Endothelial cell of umbilical vein (primary cell): ENCODE measurements at regions not wholly inside any gene's neighbourhood (a gene's known extent, or its start where the extent isn't known, plus 50 kb on each side); places are given as distances from the start of the nearest gene placed in this dataset.

Experiments
- BruUV-seq: library from RNA; stranded (reverse); fragments of 400-500 nt; replicated peaks from 2 replicates; lab custom pipeline; 2021; lab: Mats Ljungman, UMichigan
- CTCF ChIA-PET: fragments of 300-600, 350-600 bp; sonication (Branson Sonifier 250); formaldehyde crosslinking; loops from one replicate; lab custom pipeline; 2021; ENCODE audit warnings: antibody characterized with exemption, inconsistent platforms; lab: Charles Lee
- POLR2A ChIA-PET: fragments of 300-600, 350-600 bp; sonication (Branson Sonifier 250); formaldehyde crosslinking; loops from one replicate; lab custom pipeline; 2021; ENCODE audit warnings: antibody characterized with exemption, inconsistent platforms; lab: Charles Lee
- DNase-seq: peaks from one replicate; pipeline ENCODE4 v3.0.0-alpha.2; 2011; ENCODE audit warnings: low read depth, low spot score
- FAIRE-seq: peaks from 2 replicates; lab custom pipeline; 2011; peaks lifted over from hg19 to GRCh38; lab: Jason Lieb, UNC
- H2AFZ ChIP-seq: 2 replicates; pipeline ENCODE4 v1.6.0; 2012; ENCODE audit warnings: low read depth, low read length, control low read depth, inconsistent platforms
- H3K27ac ChIP-seq: 2 replicates; pipeline ENCODE4 v1.5.1; 2011; ENCODE audit warnings: low read depth, mild to moderate bottlenecking, control low read depth, low read length, moderate library complexity; ENCODE audit not compliant: insufficient read depth
- H3K27me3 ChIP-seq, 2 experiments: 2 replicates each; pipeline versions ENCODE4 v1.6.0 to v1.6.1; 2011; ENCODE audit warnings: low read length in 2 of 2, mixed read lengths in 1 of 2; ENCODE audit not compliant: control insufficient read depth in 2 of 2, insufficient read depth in 2 of 2
- H3K36me3 ChIP-seq, 2 experiments: 2 replicates in 1 of 2; 3 replicates in 1 of 2; pipeline ENCODE4 v1.5.1; 2011; ENCODE audit warnings: low read length in 2 of 2, mild to moderate bottlenecking in 1 of 2, moderate library complexity in 1 of 2; ENCODE audit not compliant: control insufficient read depth in 2 of 2, insufficient read depth in 2 of 2; ENCODE audit errors: extremely low read depth in 1 of 2
- H3K4me1 ChIP-seq: 3 replicates; pipeline ENCODE4 v1.5.1; 2011; ENCODE audit warnings: mild to moderate bottlenecking, low read length; ENCODE audit not compliant: control insufficient read depth, insufficient read depth; ENCODE audit errors: extremely low read depth
- H3K4me2 ChIP-seq: 2 replicates; pipeline ENCODE4 v1.6.1; 2011; ENCODE audit warnings: low read length, control low read depth, mixed read lengths; ENCODE audit not compliant: insufficient read depth
- H3K4me3 ChIP-seq, 3 experiments: fragments of 200-600 bp in 1 of 3; sonication (generic), shearing (Covaris generic) in 1 of 3; replicated peaks in 1 of 3; 2 replicates each; pipeline ENCODE4 v1.5.1; 2011 to 2016; ENCODE audit warnings: control low read depth in 3 of 3, low read length in 3 of 3, mild to moderate bottlenecking in 2 of 3, inconsistent platforms in 1 of 3, low read depth in 1 of 3, moderate library complexity in 1 of 3; ENCODE audit not compliant: insufficient read depth in 1 of 3
- H3K79me2 ChIP-seq: 2 replicates; pipeline ENCODE4 v1.6.0; 2012; ENCODE audit warnings: low read length, inconsistent platforms; ENCODE audit not compliant: control insufficient read depth, insufficient read depth
- H3K9ac ChIP-seq: replicated peaks from 2 replicates; pipeline ENCODE3; 2011; ENCODE audit warnings: low read length, control low read depth; ENCODE audit not compliant: insufficient read depth; ENCODE audit errors: extremely low read depth
- H3K9me1 ChIP-seq: replicated peaks from 3 replicates; pipeline ENCODE4 v1.6.0; 2011; ENCODE audit warnings: mild to moderate bottlenecking, low read length; ENCODE audit not compliant: control insufficient read depth, insufficient read depth; ENCODE audit errors: extremely low read depth
- H3K9me3 ChIP-seq: replicated peaks from 2 replicates; pipeline ENCODE4 v1.5.1; 2012; ENCODE audit warnings: low read length, inconsistent platforms; ENCODE audit not compliant: control insufficient read depth, insufficient read depth
- H4K20me1 ChIP-seq: replicated peaks from 2 replicates; pipeline ENCODE3; 2011; ENCODE audit warnings: mild to moderate bottlenecking, low read length; ENCODE audit not compliant: control insufficient read depth, insufficient read depth; ENCODE audit errors: extremely low read depth
- CTCF ChIP-seq, 2 donors: IDR thresholded peaks; 1 replicate in 1 of 2; 2 replicates in 1 of 2; pipeline ENCODE4 v1.5.1; 2011; ENCODE audit warnings: low read length in 2 of 2, mild to moderate bottlenecking in 2 of 2, moderate library complexity in 2 of 2, control low read depth in 1 of 2, inconsistent platforms in 1 of 2, low read depth in 1 of 2; ENCODE audit not compliant: insufficient read depth in 1 of 2; ENCODE audit errors: extremely low read depth in 1 of 2
- EZH2 ChIP-seq: IDR thresholded peaks from 2 replicates; pipeline ENCODE4 v1.6.1; 2012; ENCODE audit warnings: borderline replicate concordance, low read depth, mild to moderate bottlenecking, moderate library complexity, low read length, inconsistent platforms; ENCODE audit not compliant: severe bottlenecking
- FOS ChIP-seq: IDR thresholded peaks from 2 replicates; pipeline ENCODE4 v1.6.1; 2011; ENCODE audit warnings: mild to moderate bottlenecking, low read length, moderate library complexity, borderline replicate concordance; ENCODE audit not compliant: insufficient read depth
- GATA2 ChIP-seq: IDR thresholded peaks from 2 replicates; pipeline ENCODE4 v1.7.0; 2011; ENCODE audit warnings: low read depth, mild to moderate bottlenecking, moderate library complexity, mixed read lengths, low read length; ENCODE audit not compliant: insufficient read length, insufficient read depth
- JUN ChIP-seq: IDR thresholded peaks from 2 replicates; pipeline ENCODE4 v1.6.1; 2011; ENCODE audit warnings: borderline replicate concordance, low read depth; ENCODE audit not compliant: insufficient read length, insufficient read depth
- MAX ChIP-seq: IDR thresholded peaks from 2 replicates; pipeline ENCODE4 v1.6.1; 2011; ENCODE audit not compliant: insufficient read depth, insufficient read length
- MYC ChIP-seq: IDR thresholded peaks from one replicate; pipeline ENCODE4 v1.6.1; 2011; ENCODE audit warnings: mild to moderate bottlenecking, low read depth, low read length
- POLR2A ChIP-seq: IDR thresholded peaks from 2 replicates; pipeline ENCODE4 v1.6.1; 2012; ENCODE audit warnings: low read depth, mild to moderate bottlenecking, control low read depth, low read length
- POLR2AphosphoS5 ChIP-seq: IDR thresholded peaks from 2 replicates; pipeline ENCODE4 v1.6.1; 2012; ENCODE audit warnings: low read depth, mild to moderate bottlenecking, control low read depth, low read length, moderate library complexity; ENCODE audit not compliant: insufficient read depth
- dilution Hi-C: fragments of 300-500 bp; cut with MboI; formaldehyde crosslinking; loops from one replicate; pipeline ENCODE4 v1.15.0; 2019; ENCODE audit warnings: low sequenced_read_pairs; ENCODE audit not compliant: extremely low pct_ligation_motif_present
- intact Hi-C: fragments of 100-400 bp; cut with micrococcal nuclease; formaldehyde crosslinking; loops from one replicate; pipeline ENCODE4 v1.10.0; 2022

- Histone ChIP-seq H3K4me1 (no peaks in the 10 kb centered on the region), H3K4me3 (no peak overlapping the region), H3K79me2 (no peaks in the 10 kb centered on the region), H3K36me3 (no peaks in the 10 kb centered on the region), H3K27me3 (no peaks in the 10 kb centered on the region), H3K9me3 (no peaks in the 10 kb centered on the region), H3K4me2 (no peak overlapping the region), H3K9ac (no peak overlapping the region), H4K20me1 (no peaks in the 10 kb centered on the region), H3K27ac (no peak overlapping the region), H2AFZ (no peak overlapping the region), H3K9me1 (no peaks in the 10 kb centered on the region)
- intact Hi-C loops (no loop called here), dilution Hi-C loops (no loop called here)
- ChIA-PET POLR2A (no interaction called here), CTCF (no interaction called here)
- no TSS peak for BruUV-seq
- FAIRE-seq (no peak), DNase-seq (no peak)
- no peak for TF ChIP-seq FOS
- no peak for TF ChIP-seq MYC
- TF ChIP-seq POLR2AphosphoS5, result no peak
- TF ChIP-seq GATA2, result no peak
- no peak for TF ChIP-seq MAX
- no peak for TF ChIP-seq CTCF (IDR thresholded peaks at IDR 0.05; ENCODE audit: extremely low read depth in 1 of 2, insufficient read depth in 1 of 2, low read depth in 1 of 2, low read length in 2 of 2)
- no peak for TF ChIP-seq EZH2
- TF ChIP-seq POLR2A, result no peak
- TF ChIP-seq JUN, result no peak
These were observed 1189.2 kb downstream of the PLA2G4A start for GRCh38 chr1:188017921-188018320.
